PC-9 (cell line): ENCODE measurements at regions not wholly inside any gene's neighbourhood (a gene's known extent, or its start where the extent isn't known, plus 50 kb on each side); places are given as distances from the start of the nearest gene placed in this dataset.

Source experiments
- BruUV-seq: library from RNA; stranded (reverse); fragments of 400-500 nt; replicated peaks from 2 replicates; lab custom pipeline; 2021; lab: Mats Ljungman, UMichigan
- CTCF ChIA-PET: fragments of 300-600 bp; sonication (Branson Sonifier 250); formaldehyde crosslinking; loops from one replicate; lab custom pipeline; 2022; ENCODE audit warnings: antibody characterized with exemption; lab: Charles Lee
- POLR2A ChIA-PET: fragments of 300-600 bp; sonication (Branson Sonifier 250); formaldehyde crosslinking; loops from one replicate; lab custom pipeline; 2022; ENCODE audit warnings: antibody characterized with exemption; ENCODE audit not compliant: unreplicated experiment; lab: Charles Lee
- DNase-seq, 2 experiments: peaks; one replicate each; pipeline versions ENCODE4 v3.0.0 to v3.0.0-alpha.2; 2015 to 2022; ENCODE audit warnings: mixed read lengths in 1 of 2
- H2AFZ ChIP-seq: fragments of 200-600 bp; sonication (generic); 2 replicates; pipeline ENCODE4 v1.8.1; 2017; ENCODE audit warnings: antibody characterized with exemption
- H3F3A ChIP-seq: fragments of 200-600 bp; sonication (generic); 2 replicates; pipeline ENCODE4 v1.8.1; 2017; ENCODE audit warnings: antibody characterized with exemption, mild to moderate bottlenecking, low read depth; ENCODE audit not compliant: insufficient read depth
- H3K27ac ChIP-seq: fragments of 200-600 bp; sonication (generic); 2 replicates; pipeline ENCODE4 v1.6.1; 2016; ENCODE audit warnings: mixed run types
- H3K27me3 ChIP-seq: fragments of 200-600 bp; sonication (generic); 2 replicates; pipeline ENCODE4 v1.6.1; 2016; ENCODE audit warnings: low read depth, mixed run types; ENCODE audit not compliant: insufficient read depth
- H3K36me3 ChIP-seq: fragments of 200-600 bp; sonication (generic); 2 replicates; pipeline ENCODE4 v1.6.1; 2016; ENCODE audit warnings: low read depth, mixed run types
- H3K4me1 ChIP-seq: fragments of 200-600 bp; sonication (generic); replicated peaks from 2 replicates; pipeline ENCODE4 v1.6.1; 2016; ENCODE audit warnings: mixed run types; ENCODE audit not compliant: insufficient read depth
- H3K4me2 ChIP-seq: fragments of 200-600 bp; sonication (generic); 2 replicates; pipeline ENCODE4 v1.6.1; 2017; ENCODE audit warnings: mixed run types
- H3K4me3 ChIP-seq: fragments of 200-600 bp; sonication (generic); 2 replicates; pipeline ENCODE4 v1.6.1; 2016; ENCODE audit warnings: mixed run types
- H3K79me2 ChIP-seq: fragments of 200-600 bp; sonication (generic); 2 replicates; pipeline ENCODE4 v1.6.1; 2017; ENCODE audit warnings: low read depth, mixed run types
- H3K9me2 ChIP-seq: fragments of 200-600 bp; sonication (generic); 2 replicates; pipeline ENCODE4 v1.8.1; 2017; ENCODE audit warnings: mild to moderate bottlenecking; ENCODE audit not compliant: insufficient read depth
- H3K9me3 ChIP-seq: fragments of 200-600 bp; sonication (generic); 2 replicates; pipeline ENCODE4 v1.8.1; 2016; ENCODE audit warnings: low read depth; ENCODE audit not compliant: insufficient read depth
- H4K20me1 ChIP-seq: fragments of 200-600 bp; sonication (generic); 2 replicates; pipeline ENCODE4 v1.8.1; 2017; ENCODE audit not compliant: insufficient read depth
- EZH2 ChIP-seq: fragments of 200-600 bp; sonication (generic); IDR thresholded peaks from 2 replicates; pipeline ENCODE4 v1.8.0; 2017; ENCODE audit warnings: antibody characterized with exemption, low read depth
- intact Hi-C: fragments of 100-400 bp; cut with micrococcal nuclease; formaldehyde crosslinking; loops from one replicate; pipeline ENCODE4 v1.10.0; 2022; ENCODE audit not compliant: unreplicated experiment
- TF ChIP-seq, protein P1 (sequence below): fragments of 200-600 bp; sonication (generic); conservative IDR thresholded peaks from 2 replicates; pipeline ENCODE4 v1.6.1; 2017; ENCODE audit warnings: mixed run types, antibody characterized with exemption, mild to moderate bottlenecking, moderate library complexity

DNA sequence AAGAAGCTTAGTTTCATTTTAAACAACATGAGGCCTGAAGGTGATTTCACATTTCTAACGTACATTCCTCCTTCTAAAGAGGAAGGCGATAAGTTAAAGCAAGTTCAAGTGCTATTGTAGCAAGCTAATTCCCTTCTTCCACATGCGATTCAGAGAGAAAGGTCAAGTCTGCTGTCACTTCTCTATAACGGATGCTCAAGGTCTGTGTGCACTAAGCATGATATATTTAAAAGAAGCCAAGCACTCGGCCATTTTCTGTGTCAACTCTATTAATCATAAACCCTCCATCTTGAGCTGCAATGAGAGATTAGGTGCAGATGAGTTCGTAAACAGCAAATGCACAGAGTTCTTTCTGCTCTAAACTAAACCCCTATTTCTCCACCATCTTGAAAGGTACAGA lies 568.8 kb upstream of the ZFHX3 start:
- Histone ChIP-seq H4K20me1 (no peaks in the 10 kb centered on the region), H3K27me3 (peaks cover 89% of the 10 kb centered on the region), H3K36me3 (no peaks in the 10 kb centered on the region), H3K4me2 (0 out of 2 replicates have a peak overlapping the region, but pooled peaks have one; percentile 12), H3K79me2 (no peaks in the 10 kb centered on the region), H3K4me1 (no peaks in the 10 kb centered on the region), H3K4me3 (no peak overlapping the region), H3F3A (no peaks in the 10 kb centered on the region), H3K9me3 (no peaks in the 10 kb centered on the region), H3K9me2 (no peaks in the 10 kb centered on the region), H3K27ac (no peak overlapping the region), H2AFZ (no peak overlapping the region)
- POLR2A ChIA-PET = no interaction called here
- CTCF ChIA-PET = no interaction called here
- intact Hi-C loops = no loop called here
- no peak for TF ChIP-seq EZH2
- TF ChIP-seq, protein P1, sequence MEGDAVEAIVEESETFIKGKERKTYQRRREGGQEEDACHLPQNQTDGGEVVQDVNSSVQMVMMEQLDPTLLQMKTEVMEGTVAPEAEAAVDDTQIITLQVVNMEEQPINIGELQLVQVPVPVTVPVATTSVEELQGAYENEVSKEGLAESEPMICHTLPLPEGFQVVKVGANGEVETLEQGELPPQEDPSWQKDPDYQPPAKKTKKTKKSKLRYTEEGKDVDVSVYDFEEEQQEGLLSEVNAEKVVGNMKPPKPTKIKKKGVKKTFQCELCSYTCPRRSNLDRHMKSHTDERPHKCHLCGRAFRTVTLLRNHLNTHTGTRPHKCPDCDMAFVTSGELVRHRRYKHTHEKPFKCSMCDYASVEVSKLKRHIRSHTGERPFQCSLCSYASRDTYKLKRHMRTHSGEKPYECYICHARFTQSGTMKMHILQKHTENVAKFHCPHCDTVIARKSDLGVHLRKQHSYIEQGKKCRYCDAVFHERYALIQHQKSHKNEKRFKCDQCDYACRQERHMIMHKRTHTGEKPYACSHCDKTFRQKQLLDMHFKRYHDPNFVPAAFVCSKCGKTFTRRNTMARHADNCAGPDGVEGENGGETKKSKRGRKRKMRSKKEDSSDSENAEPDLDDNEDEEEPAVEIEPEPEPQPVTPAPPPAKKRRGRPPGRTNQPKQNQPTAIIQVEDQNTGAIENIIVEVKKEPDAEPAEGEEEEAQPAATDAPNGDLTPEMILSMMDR = no peak
- DNase-seq = no peak
- no TSS peak for BruUV-seq

DNA sequence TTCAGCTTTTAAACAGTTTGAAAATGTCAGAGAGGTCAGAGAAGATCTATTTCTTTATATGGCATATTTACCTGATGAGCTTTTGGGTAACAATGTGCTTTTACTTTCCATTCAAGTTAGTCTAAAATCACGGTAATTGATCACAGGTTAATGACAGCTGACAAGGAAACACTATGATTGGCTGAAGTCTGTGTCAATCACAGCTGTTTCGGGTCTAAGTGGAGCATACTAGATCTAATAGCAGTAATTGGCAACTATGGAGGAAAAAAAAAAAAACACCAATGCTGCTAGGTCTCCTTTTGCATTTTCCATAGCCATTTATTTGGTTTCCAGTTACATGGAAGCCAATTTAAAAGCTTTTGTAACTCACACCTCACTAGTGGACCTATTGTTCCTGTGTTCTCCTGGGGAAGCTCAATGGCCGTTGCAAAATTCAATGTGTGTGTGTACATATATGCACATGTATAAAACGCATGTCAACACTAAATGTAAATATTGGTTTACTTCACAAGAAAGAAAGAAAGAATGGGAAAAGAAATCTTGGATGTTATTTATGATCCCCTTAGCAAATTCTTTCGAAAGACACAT lies 568.3 kb upstream of the ZFHX3 start:
- H4K20me1 ChIP-seq = no peaks in the 10 kb centered on the region
- H3K27ac ChIP-seq = no peak overlapping the region
- POLR2A ChIA-PET = no interaction called here
- H3K79me2 ChIP-seq = no peaks in the 10 kb centered on the region
- no TSS peak for BruUV-seq
- intact Hi-C loops = no loop called here
- no peaks in the 10 kb centered on the region for H3K9me2 ChIP-seq
- no peak for TF ChIP-seq EZH2
- DNase-seq = no peak
- no peak overlapping the region for H3K4me3 ChIP-seq
- CTCF ChIA-PET = no interaction called here
- H3K36me3 ChIP-seq = no peaks in the 10 kb centered on the region
- H3K27me3 ChIP-seq = peaks cover 85% of the 10 kb centered on the region
- H3K9me3 ChIP-seq = no peaks in the 10 kb centered on the region
- no peak overlapping the region for H2AFZ ChIP-seq
- H3F3A ChIP-seq = no peaks in the 10 kb centered on the region
- no peaks in the 10 kb centered on the region for H3K4me1 ChIP-seq
- 0 out of 2 replicates have a peak overlapping the region, but pooled peaks have one; percentile 12 for H3K4me2 ChIP-seq

DNA sequence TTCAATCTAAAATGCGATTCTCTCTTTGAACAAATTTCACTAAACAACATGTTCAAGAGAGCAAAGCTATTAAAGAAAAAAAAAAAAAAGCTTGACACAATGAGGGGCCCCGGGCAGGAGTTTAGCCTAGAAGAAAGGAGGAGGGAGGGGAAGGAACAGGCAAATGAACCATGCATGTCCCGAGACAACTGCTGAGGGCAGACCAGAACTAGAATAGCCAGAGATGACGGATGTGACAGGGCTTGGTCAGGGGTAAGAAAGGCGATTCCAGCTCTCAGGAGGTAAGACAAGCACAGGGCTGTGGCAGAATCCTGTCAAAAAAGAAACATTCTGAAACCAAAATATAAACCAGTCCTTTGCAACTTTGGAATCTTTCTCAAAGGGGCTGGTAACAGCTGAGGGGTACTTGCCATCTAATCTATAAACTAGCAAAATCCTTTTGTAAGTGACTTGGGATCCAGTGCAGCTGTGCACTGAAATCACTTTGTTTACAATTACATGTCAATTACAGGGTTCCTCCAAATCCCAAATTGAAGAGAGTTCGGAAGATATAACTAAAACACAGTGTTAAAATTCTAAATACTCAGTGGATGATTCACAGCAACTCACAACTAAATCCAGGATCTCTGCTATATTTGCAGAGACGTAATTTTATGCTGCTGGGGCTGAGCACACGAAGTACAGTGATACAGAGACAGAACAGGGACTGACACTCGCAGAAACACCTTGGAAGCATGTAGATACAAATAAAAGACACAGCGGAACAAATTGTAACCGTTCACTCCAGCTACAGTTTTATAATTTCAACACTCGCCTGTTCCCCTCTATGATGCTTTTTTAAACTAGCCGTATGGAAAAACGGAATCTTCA lies 567.4 kb upstream of the ZFHX3 start:
- H3K9me3 ChIP-seq = no peaks in the 10 kb centered on the region
- H3K27me3 ChIP-seq = peaks cover 88% of the 10 kb centered on the region
- no peak overlapping the region for H3K4me2 ChIP-seq
- no peaks in the 10 kb centered on the region for H3K36me3 ChIP-seq
- no TSS peak for BruUV-seq
- TF ChIP-seq EZH2 = no peak
- TF ChIP-seq, protein P1 = no peak
- no peak overlapping the region for H3K4me3 ChIP-seq
- no peak overlapping the region for H2AFZ ChIP-seq
- DNase-seq = no peak
- H3K4me1 ChIP-seq = no peaks in the 10 kb centered on the region
- no peaks in the 10 kb centered on the region for H3F3A ChIP-seq
- H4K20me1 ChIP-seq = no peaks in the 10 kb centered on the region
- H3K79me2 ChIP-seq = no peaks in the 10 kb centered on the region
- intact Hi-C loops = no loop called here
- H3K27ac ChIP-seq = no peak overlapping the region
- CTCF ChIA-PET = no interaction called here
- POLR2A ChIA-PET = no interaction called here
- no peaks in the 10 kb centered on the region for H3K9me2 ChIP-seq
